ENCODE measurements at regions not wholly inside any gene's neighbourhood (a gene's known extent, or its start where the extent isn't known, plus 50 kb on each side); places are given as distances from the start of the nearest gene placed in this dataset.

GRCh38 chr16:17812771-17813170 lies 342.0 kb upstream of the XYLT1 start:
- H3K4me2 ChIP-seq (replicated peaks; ENCODE audit: low read depth, low read length, poor library complexity, severe bottlenecking): no peak overlapping the region
- ATAC-seq (ENCODE audit: low read depth) (no peak), DNase-seq (no peak)
- no peak overlapping the region for H3K4me3 ChIP-seq (ENCODE audit: control extremely low read depth in 1 of 5, extremely low read depth in 1 of 5, insufficient read depth in 1 of 5, low read depth in 2 of 5, low read length in 4 of 5)
- H3K27me3 ChIP-seq (replicated peaks in 1 of 4; ENCODE audit: control extremely low read depth in 1 of 4, control insufficient read depth in 3 of 4, insufficient read depth in 4 of 4, low read length in 3 of 4): no peaks in the 10 kb centered on the region
- peaks cover 0 to 11% (median 1%) of the 10 kb centered on the region in 3 donors for H3K9me3 ChIP-seq (ENCODE audit: control extremely low read depth in 1 of 3, control insufficient read depth in 2 of 3, insufficient read depth in 1 of 3, low read length in 2 of 3)
- H3K4me1 ChIP-seq (ENCODE audit: control insufficient read depth in 2 of 2, insufficient read depth in 2 of 2, low read length in 2 of 2): no peaks in the 10 kb centered on the region
- H3K4me1 Mint-ChIP-seq: no peaks in the 10 kb centered on the region
- H3K36me3 ChIP-seq (replicated peaks in 1 of 2; ENCODE audit: control extremely low read depth in 1 of 2, control insufficient read depth in 1 of 2, extremely low read depth in 1 of 2, insufficient read depth in 2 of 2, low read length in 1 of 2): no peaks in the 10 kb centered on the region
- H3K27ac Mint-ChIP-seq: no peak overlapping the region
- TF ChIP-seq CTCF (IDR thresholded peaks at IDR 0.05) (no peak), EZH2 (IDR thresholded peaks at IDR 0.05; ENCODE audit: borderline replicate concordance, insufficient read depth, low read depth, low read length, poor library complexity, severe bottlenecking) (no peak)
- no peak overlapping the region for H2AFZ ChIP-seq (ENCODE audit: insufficient read depth, low read depth, low read length, poor library complexity, severe bottlenecking)
- no peaks in the 10 kb centered on the region for H3K79me2 ChIP-seq (ENCODE audit: control insufficient read depth, insufficient read depth, low read length)
- H4K20me1 ChIP-seq (ENCODE audit: control insufficient read depth, insufficient read depth, low read length, poor library complexity, severe bottlenecking): no peaks in the 10 kb centered on the region
- intact Hi-C loops (cut with micrococcal nuclease): no loop called here
- H3K4me3 Mint-ChIP-seq: no peak overlapping the region
- no peak overlapping the region for H3K9ac ChIP-seq (ENCODE audit: low read length)
- WGBS (ENCODE audit: insufficient coverage): no CpG with 5 or more reads among the region's 1 CpG
- CTCF ChIA-PET: no interaction called here
- H3K27ac ChIP-seq (ENCODE audit: low read length in 2 of 2): no peak overlapping the region
- H3K27me3 Mint-ChIP-seq: peaks cover 6% of the 10 kb centered on the region
- peaks cover 14% of the 10 kb centered on the region for H3K9me3 Mint-ChIP-seq (ENCODE audit: insufficient read depth)
- POLR2A ChIA-PET: no interaction called here

- intact Hi-C loops (cut with micrococcal nuclease): no loop called here
- Histone ChIP-seq H3K9me3 (ENCODE audit: control extremely low read depth in 1 of 3, control insufficient read depth in 2 of 3, insufficient read depth in 1 of 3, low read length in 2 of 3) (no peaks in the 10 kb centered on the region), H3K4me3 (ENCODE audit: control extremely low read depth in 1 of 5, extremely low read depth in 1 of 5, insufficient read depth in 1 of 5, low read depth in 2 of 5, low read length in 4 of 5) (no peak overlapping the region), H4K20me1 (ENCODE audit: control insufficient read depth, insufficient read depth, low read length, poor library complexity, severe bottlenecking) (no peaks in the 10 kb centered on the region), H3K79me2 (ENCODE audit: control insufficient read depth, insufficient read depth, low read length) (no peaks in the 10 kb centered on the region), H3K9ac (ENCODE audit: low read length) (no peak overlapping the region), H3K27me3 (replicated peaks in 1 of 4; ENCODE audit: control extremely low read depth in 1 of 4, control insufficient read depth in 3 of 4, insufficient read depth in 4 of 4, low read length in 3 of 4) (peaks cover 0 to 5% (median 0%) of the 10 kb centered on the region in 4 experiments), H3K4me2 (replicated peaks; ENCODE audit: low read depth, low read length, poor library complexity, severe bottlenecking) (no peak overlapping the region), H3K27ac (ENCODE audit: low read length in 2 of 2) (no peak overlapping the region), H3K4me1 (ENCODE audit: control insufficient read depth in 2 of 2, insufficient read depth in 2 of 2, low read length in 2 of 2) (no peaks in the 10 kb centered on the region), H3K36me3 (replicated peaks in 1 of 2; ENCODE audit: control extremely low read depth in 1 of 2, control insufficient read depth in 1 of 2, extremely low read depth in 1 of 2, insufficient read depth in 2 of 2, low read length in 1 of 2) (no peaks in the 10 kb centered on the region), H2AFZ (ENCODE audit: insufficient read depth, low read depth, low read length, poor library complexity, severe bottlenecking) (no peak overlapping the region)
- whole genome bisulfite sequencing (ENCODE audit: insufficient coverage): 89% methylated on average over 4 of the region's 8 CpGs
- no peaks in the 10 kb centered on the region for H3K9me3 Mint-ChIP-seq (ENCODE audit: insufficient read depth)
- ChIA-PET CTCF (no interaction called here), POLR2A (no interaction called here)
- no peak overlapping the region for H3K27ac Mint-ChIP-seq
- ATAC-seq (ENCODE audit: low read depth) (no peak), DNase-seq (no peak)
- TF ChIP-seq CTCF (IDR thresholded peaks at IDR 0.05) (no peak), EZH2 (IDR thresholded peaks at IDR 0.05; ENCODE audit: borderline replicate concordance, insufficient read depth, low read depth, low read length, poor library complexity, severe bottlenecking) (no peak)
- H3K27me3 Mint-ChIP-seq: peaks cover 26% of the 10 kb centered on the region
- H3K4me3 Mint-ChIP-seq: no peak overlapping the region
- H3K4me1 Mint-ChIP-seq: no peaks in the 10 kb centered on the region
Measured at GRCh38 chr16:17804857-17805256, 334.1 kb upstream of the XYLT1 start.

Data from B cell (primary cell).